GM19468 (cell line): ENCODE measurements at regions not wholly inside any gene's neighbourhood (a gene's known extent, or its start where the extent isn't known, plus 50 kb on each side); places are given as distances from the start of the nearest gene placed in this dataset.
A peak's percentile ranks its signal among the peaks of the same experiment; 100 is the strongest.

Experiments used
- ATAC-seq: cut with Tn5 transposase; IDR thresholded peaks from one replicate; pipeline ENCODE4 v1.9.1; 2021; ENCODE audit warnings: mild to moderate bottlenecking, moderate library complexity, moderate number of reproducible peaks; ENCODE audit not compliant: unreplicated experiment; ENCODE audit errors: extremely low read depth

DNA sequence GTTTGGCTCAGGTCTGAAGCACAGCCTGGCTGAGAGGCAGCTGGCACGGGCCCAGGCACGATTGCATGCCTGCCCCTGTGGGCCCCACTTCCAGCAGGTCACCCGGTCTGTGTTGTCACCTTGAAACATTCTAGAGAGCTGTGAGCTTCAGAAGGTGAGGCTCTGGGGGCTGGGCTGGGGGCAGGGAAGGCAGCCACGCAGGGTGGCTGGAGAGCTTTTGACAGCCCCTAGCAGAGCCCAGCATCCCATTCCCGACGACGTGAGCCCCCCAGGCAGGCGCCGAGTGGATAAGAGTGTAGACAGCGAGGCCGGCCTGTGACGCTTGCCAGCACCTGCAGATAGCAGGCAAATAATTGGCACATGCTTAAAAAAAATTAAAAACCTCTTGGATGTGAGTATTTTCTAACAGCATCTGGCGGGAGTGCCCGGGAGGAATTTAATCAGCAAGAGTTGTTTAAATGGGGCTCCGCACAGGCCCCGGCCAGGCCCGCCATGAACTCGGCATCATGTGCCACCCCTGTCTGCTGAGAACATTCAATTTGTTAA is 212.0 kb upstream of the TBX20 start:
- no peak for ATAC-seq

- no peak for ATAC-seq
These were observed 209.9 kb upstream of the TBX20 start for GRCh38 chr7:35463751-35464150.

DNA sequence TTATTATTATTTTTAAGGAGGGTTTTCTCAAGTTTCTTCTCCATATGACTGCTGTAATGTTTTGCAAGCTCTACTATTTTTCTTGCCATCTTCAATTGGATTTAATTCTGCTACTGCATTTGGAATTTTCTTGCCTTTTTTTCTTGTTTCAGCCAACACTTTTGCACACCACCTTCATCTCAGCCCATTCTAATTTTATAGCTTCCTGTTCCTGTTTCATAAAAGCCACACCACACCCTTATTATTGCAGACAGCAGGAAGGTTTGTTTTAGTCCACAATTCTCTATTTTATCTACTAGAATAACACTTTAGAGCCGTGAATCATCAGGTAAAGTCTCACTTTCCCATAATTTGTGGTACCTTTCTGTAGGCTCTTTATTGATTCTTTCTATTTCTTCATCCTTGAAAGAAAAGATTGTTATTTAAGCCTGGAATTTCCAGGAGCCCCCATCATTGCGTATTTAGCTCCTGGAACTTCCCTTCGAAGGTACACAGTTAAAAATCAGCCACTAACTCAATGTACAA is 209.3 kb upstream of the TBX20 start:
- ATAC-seq = no peak

DNA sequence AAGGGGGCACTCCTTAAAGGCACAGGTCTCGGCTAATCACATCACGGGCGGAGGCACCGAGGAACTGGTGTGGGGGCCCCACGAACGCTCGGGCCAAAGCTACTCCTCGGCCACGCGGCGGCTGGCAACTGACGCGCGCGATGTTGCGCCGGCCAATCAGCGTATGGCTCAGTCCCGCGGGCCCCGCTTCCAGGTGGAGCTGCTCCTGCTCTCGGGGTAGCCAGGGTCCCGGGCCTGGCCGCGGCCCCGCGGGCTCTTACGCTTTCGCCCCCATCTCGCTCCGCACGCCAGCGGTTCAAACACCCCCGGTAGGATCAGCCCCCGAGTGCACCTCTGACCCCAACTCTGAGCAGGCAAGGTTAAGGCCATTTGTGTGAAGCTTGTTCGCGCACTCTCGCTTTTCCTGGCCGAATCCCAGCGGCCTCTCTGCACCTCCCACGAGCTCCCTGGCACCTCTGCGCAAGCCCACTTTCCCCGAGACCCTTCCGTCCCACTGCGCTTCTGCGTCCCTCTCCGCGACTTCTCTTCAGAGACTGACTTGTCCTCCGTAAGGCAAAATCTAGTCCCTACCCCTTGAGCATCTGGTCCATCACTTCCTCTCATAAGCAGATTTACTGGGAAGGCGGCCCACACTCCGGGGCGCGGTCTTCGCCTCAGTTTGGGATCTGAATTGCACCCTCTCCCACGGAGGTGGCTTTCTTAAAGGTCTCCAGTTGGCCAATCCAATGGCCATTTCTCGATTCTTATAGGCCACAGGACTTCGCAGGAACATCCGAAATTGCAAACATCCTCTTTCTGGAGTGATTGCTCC is 200.9 kb upstream of the TBX20 start:
- ATAC-seq = no peak

DNA sequence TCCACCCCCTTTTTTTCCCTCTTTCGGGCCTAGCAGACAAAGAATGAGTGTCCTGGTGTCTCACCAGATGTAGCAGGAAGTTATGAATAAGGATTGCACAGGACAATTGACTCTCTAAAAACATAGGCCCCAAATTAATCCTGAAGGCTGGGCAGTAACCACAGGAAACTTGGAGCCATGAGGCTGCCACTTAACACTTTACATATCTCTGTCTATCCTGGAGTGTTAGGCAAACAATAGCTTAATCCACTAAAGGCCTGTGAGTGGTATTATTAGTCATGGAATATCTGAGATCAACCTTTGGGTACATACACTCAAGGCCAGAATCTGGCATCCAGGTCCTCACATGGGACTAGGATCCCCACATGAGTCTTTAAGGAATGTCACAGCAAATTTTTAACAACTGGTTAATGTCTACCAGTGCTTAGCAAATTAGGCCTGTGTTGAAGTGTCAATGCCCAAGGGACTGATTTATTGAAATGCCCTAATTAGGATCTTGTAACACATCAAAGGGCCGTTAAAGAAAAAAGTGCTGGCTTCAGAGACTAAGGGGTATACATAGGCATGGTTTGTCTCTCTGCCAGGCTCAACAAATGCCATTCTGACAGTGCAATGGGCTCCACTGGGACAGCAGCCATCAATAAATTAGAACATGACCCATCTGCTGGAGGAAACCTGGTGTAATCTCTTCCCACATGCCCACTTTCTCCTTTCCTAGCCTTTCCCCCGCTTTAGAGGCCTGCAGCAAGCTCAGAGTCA is 196.7 kb upstream of the TBX20 start:
- ATAC-seq = no peak

GRCh38 chr7:35448486-35448885 is 194.6 kb upstream of the TBX20 start:
- ATAC-seq = no peak

DNA sequence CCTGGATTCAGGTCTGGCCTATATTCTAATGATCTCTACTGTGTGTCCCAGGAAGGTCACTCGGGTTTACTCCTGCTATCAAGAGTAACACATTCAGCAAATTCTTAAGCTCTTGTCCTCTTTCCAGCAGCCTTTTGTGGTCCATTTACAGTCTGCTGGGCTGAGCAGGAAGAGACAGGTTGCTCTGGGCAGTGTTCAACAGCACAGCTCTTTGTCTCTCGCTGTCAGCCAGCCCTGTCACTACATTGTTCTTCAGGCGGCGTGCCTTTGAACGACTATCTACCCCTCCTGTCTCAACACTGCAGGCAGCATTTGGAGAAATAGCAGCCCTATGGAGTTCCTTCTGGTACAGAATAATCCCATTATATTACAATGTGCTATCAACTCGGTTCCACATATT is 192.2 kb upstream of the TBX20 start:
- ATAC-seq = no peak

DNA sequence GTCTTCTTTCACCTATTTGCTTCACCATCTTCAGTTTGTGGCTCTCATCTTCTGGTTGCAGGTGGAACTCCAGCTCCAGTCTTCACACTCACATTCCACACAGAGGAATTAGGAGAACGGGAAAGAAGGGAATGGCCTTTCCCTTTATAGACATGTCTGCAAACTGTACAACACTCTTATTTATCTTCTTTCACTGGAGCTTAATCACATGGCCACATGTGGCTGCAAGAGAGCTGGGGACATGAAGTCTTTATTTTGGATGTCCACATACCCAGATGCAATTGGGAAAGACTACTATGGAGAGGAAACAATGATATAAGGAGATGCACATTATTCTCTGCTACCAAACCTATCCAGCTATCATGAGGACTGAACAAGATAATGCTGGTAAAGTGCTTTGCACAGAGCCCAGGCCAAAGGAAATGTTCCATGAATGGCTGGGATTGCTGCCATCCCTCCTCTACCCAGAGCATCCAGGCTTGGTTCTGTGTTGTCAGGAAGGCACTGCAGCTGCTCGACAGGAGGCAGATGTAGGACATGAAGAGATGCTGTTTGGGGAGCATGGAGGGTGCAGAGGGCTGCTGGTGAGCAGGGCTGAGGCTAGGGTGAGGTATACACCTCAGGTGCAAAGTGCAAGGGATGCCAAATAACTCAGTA is 183.8 kb upstream of the TBX20 start:
- ATAC-seq = no peak

DNA sequence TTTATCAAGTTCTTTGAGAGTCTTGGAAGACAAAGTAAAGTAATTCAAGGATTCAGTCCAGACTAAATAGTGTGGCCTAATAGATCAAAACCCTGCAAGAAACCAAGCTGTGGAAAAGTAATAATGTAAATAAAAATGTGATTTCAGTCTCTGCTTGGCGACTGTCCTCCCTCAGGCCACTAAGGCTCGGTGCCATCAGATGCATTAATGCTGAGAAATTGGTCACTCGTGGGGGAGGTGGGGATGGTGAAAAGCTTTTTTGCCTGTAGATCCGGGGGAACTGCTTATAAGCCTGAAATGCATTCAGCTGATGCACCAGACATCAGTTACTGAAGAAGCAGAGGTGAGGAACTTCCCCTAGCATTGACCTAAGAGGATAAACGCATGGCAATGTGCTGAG is 182.6 kb upstream of the TBX20 start:
- no peak for ATAC-seq

GRCh38 chr7:35430547-35431153 is 176.8 kb upstream of the TBX20 start:
- ATAC-seq = no peak

DNA sequence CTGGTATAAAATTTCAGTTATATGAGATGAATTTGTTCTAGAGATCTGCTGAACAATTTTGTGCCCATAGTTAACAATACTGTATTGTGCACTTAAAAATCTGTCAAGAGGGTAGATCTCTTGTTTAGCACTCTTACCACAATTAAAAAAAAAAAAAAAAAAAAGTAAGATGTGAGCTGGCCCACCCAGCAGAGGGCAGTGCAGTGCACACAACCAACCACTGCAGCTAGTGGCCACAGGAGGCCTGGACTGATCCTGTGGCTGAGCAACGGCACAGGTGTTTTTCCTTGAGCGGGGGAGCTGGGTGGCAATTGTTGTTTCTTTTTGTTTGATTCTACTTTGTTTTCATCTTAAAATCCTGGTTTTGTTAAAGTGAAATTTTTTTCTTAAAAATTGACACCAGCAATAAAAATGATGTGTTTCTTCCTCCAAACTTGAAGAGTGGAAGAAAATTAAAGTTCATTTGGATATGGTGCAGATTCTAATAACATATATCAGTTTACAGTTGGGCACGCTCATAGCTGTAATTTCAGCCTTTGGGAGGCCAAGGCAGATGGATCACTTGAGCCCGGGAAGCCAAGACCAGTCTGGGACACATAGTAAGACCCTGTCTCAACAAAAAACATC is 171.1 kb upstream of the TBX20 start:
- peak; percentile 63 for ATAC-seq

DNA sequence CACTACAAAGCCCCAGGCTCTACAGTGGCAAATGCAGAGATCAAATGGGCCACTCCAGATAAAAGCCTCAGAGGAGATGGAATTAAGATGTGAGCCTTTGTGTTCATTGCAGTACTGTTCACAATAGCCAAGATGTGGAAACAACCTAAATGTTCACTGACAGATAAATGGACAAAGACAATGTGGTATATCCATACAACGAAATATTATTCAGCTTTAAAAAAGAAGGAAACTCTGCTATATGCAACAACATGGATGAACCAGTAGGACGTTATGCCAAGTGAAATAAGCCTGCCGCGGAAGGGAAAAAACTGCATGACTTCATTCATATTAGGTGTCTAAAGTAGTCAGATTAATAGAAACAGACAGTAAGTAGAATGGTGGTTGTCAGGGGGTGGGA is 170.5 kb upstream of the TBX20 start:
- no peak for ATAC-seq

DNA sequence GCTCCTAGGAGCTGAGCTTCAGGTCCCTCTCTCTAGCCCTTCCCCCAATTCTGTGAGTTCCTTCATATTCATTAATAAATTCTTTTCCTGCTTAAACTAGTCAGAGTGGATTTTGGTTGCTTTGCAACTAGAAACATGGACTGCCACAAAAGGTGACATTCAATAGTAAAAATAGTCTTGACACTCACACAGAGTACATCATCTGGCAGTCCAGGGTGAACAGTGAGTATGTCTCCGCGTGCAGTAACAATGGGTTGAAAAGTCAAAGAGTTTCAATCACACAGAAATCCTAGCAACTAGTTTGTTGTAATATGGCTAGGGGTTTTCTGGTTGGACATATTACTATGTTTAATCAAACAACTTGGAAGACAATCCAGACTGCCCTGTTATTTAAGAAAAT is 168.8 kb upstream of the TBX20 start:
- no peak for ATAC-seq

DNA sequence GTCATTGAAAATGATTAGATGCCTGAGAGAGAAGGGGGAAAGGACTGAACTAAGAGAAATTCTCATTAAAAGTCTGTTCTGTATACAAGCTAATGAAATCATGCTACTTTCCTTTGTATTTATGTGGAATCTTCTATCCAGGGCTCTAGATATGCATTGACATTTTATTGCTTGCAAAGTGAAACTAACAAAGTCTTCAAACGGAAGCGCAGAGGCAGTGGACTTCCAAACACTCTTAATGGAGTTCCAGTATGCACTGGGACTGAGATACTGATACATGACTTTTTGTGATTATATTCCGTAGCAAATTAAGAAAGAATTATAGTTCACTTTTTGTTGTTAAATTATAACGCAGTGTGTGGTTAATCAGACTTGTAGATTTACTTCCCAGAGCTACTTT is 166.8 kb upstream of the TBX20 start:
- no peak for ATAC-seq

- ATAC-seq = no peak
These were observed 165.5 kb upstream of the TBX20 start for GRCh38 chr7:35419391-35419755.

DNA sequence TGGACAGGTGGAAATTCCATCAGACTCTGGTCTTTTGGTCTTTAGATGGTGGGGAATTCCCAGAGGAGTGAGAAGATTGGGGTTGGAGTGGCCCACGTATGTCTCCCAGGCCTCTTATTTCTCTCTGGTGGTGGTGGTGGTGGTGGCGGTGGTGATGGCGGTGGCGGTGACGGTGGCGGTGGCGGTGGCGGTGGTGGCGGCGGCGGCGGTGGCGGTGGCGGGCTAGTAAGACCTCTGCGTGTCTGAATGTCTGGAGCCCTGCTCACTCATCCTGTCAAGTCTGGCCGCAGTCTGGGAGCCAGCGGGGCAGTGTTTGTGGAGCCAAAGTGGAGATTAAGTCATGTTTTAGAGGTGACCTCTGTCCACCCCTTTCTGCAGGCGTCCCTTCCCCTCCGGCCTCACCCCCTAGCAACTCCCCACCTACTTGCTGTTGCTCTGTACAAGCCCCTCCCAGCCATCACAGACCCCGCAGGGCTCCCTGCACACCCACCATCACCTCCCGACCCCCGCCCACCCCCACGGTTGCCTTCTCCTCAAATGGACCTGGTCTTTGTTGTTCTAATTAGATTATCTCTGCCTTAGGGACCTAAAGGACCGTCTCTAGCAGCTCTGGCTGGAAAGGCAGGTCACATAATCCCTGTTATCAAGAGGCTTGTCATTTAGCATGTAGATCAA is 165.0 kb upstream of the TBX20 start:
- no peak for ATAC-seq

DNA sequence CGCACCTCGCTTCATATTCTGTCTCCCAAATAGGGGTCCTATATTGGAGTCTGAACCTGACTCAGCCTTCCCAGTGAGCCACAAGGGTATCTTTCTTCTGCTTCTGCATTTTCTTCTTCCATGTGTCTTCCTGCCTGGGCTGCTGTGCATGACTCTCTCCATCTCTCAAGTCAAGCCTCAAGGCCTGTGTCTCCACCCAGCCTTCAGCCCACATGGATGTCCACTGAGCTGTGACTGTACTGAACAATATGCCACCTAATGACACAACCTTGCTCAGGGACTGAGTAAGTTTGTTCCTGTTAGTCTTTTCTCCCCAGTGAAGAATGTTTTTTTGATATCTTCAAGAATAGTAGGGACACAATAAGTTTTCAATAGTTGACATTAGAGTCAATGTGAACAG is 162.7 kb upstream of the TBX20 start:
- no peak for ATAC-seq

- no peak for ATAC-seq
These were observed 161.5 kb upstream of the TBX20 start for GRCh38 chr7:35415411-35415822.

GRCh38 chr7:35411331-35411730 is 157.4 kb upstream of the TBX20 start:
- no peak for ATAC-seq
